A549 (cell line): ENCODE measurements at regions not wholly inside any gene's neighbourhood (a gene's known extent, or its start where the extent isn't known, plus 50 kb on each side); places are given as distances from the start of the nearest gene placed in this dataset.

ENCODE experiments used
- ATAC-seq, 2 experiments: fragments of 200-7000 bp in 1 of 2; fragments of >200 bp in 1 of 2; cut with Nextera tagmentation in 1 of 2; cut with Tn5 transposase in 1 of 2; 3 replicates each; pipeline versions ENCODE4 v1.8.0 to v1.9.1; 2018 to 2020; ENCODE audit warnings: mild to moderate bottlenecking in 1 of 2, moderate library complexity in 1 of 2
- CTCF ChIA-PET: fragments of 300-600 bp; sonication (Branson Sonifier 250); formaldehyde crosslinking; extraction: SDS; loops from one replicate; lab custom pipeline; 2021; ENCODE audit warnings: antibody characterized with exemption, inconsistent platforms; lab: Yijun Ruan, JAX
- POLR2A ChIA-PET: fragments of 350-600 bp; formaldehyde crosslinking; extraction: SDS; loops from one replicate; lab custom pipeline; 2021; ENCODE audit warnings: antibody characterized with exemption, inconsistent platforms; lab: Yijun Ruan, JAX
- DNase-seq, 2 experiments: peaks; one replicate each; pipeline versions ENCODE4 v3.0.0 to v3.0.0-alpha.2; 2011 to 2016; ENCODE audit warnings: low read depth in 1 of 2, low spot score in 1 of 2
- FAIRE-seq: peaks from 2 replicates; lab custom pipeline; 2011; peaks lifted over from hg19 to GRCh38; lab: Jason Lieb, UNC
- H3K27ac ChIP-seq, 2 experiments: fragments of >200 bp; sonication (Bioruptor Twin); formaldehyde crosslinking; 3 replicates each; pipeline ENCODE4 v1.5.1; 2016 to 2017
- H3K4me1 ChIP-seq: fragments of >200 bp; sonication (Bioruptor Twin); formaldehyde crosslinking; 3 replicates; pipeline ENCODE4 v1.6.1; 2016
- H3K4me2 ChIP-seq: fragments of >200 bp; sonication (Bioruptor Twin); formaldehyde crosslinking; 3 replicates; pipeline ENCODE4 v1.6.1; 2016
- H3K4me3 ChIP-seq: fragments of >200 bp; sonication (Bioruptor Twin); formaldehyde crosslinking; 3 replicates; pipeline ENCODE4 v1.5.1; 2016
- H3K9me3 ChIP-seq: fragments of >200 bp; sonication (Bioruptor Twin); formaldehyde crosslinking; 3 replicates; pipeline ENCODE4 v1.6.1; 2016
- BCL3 ChIP-seq: fragments of >200 bp; sonication (Bioruptor Twin); formaldehyde crosslinking; IDR thresholded peaks from 3 replicates; pipeline ENCODE4 v1.6.1; 2016
- CEBPB ChIP-seq, 2 experiments: fragments of >200 bp in 1 of 2; sonication (Bioruptor Twin) in 1 of 2; formaldehyde crosslinking in 1 of 2; IDR thresholded peaks; 2 replicates each; pipeline ENCODE4 v1.6.1; 2012 to 2016
- CHD2 ChIP-seq: fragments of 150-350 bp; IDR thresholded peaks from 2 replicates; pipeline ENCODE4 v1.6.1; 2014; ENCODE audit warnings: low read length; ENCODE audit not compliant: partially characterized antibody
- CHD4 ChIP-seq: fragments of 200-600 bp; sonication (generic); IDR thresholded peaks from 2 replicates; pipeline ENCODE4 v1.6.1; 2016; ENCODE audit warnings: antibody characterized with exemption, mild to moderate bottlenecking, borderline replicate concordance
- CTCF ChIP-seq: fragments of >200 bp; sonication (Bioruptor Twin); formaldehyde crosslinking; IDR thresholded peaks from 3 replicates; pipeline ENCODE4 v1.5.1; 2016
- E2F6 ChIP-seq: IDR thresholded peaks from 2 replicates; pipeline ENCODE4 v1.6.1; 2012; ENCODE audit warnings: low read depth, borderline replicate concordance
- EHMT2 ChIP-seq: fragments of 200-600 bp; sonication (generic); IDR thresholded peaks from 2 replicates; pipeline ENCODE4 v1.6.1; 2016; ENCODE audit warnings: antibody characterized with exemption, low read depth, mild to moderate bottlenecking, moderate library complexity
- ESRRA ChIP-seq: fragments of 150-350 bp; IDR thresholded peaks from 2 replicates; pipeline ENCODE4 v1.6.1; 2014; ENCODE audit warnings: mild to moderate bottlenecking, low read length, borderline replicate concordance
- HEYL ChIP-seq: fragments of 250-450 bp; sonication (Bioruptor Pico); IDR thresholded peaks from 2 replicates; pipeline ENCODE4 v1.8.0; 2021; ENCODE audit warnings: mild to moderate bottlenecking, moderate library complexity
- HMGXB4 ChIP-seq: fragments of 250-450 bp; sonication (Bioruptor Pico); IDR thresholded peaks from 2 replicates; pipeline ENCODE4 v1.5.0; 2021; ENCODE audit warnings: mild to moderate bottlenecking, moderate library complexity, borderline replicate concordance
- HOXA7 ChIP-seq: fragments of 250-450 bp; sonication (Bioruptor Pico); IDR thresholded peaks from 2 replicates; pipeline ENCODE4 v1.5.0; 2020; ENCODE audit warnings: mild to moderate bottlenecking, moderate library complexity
- HOXB5 ChIP-seq: fragments of 250-450 bp; sonication (Bioruptor Pico); IDR thresholded peaks from 2 replicates; pipeline ENCODE4 v1.5.0; 2020; ENCODE audit warnings: mild to moderate bottlenecking, moderate library complexity
- JUN ChIP-seq, 2 experiments: fragments of >200 bp; sonication (Bioruptor Twin); formaldehyde crosslinking; IDR thresholded peaks; 2 replicates in 1 of 2; 3 replicates in 1 of 2; pipeline ENCODE4 v1.6.1; 2016 to 2017
- KDM1A ChIP-seq: fragments of 200-600 bp; sonication (generic); IDR thresholded peaks from 2 replicates; pipeline ENCODE4 v1.6.1; 2016; ENCODE audit warnings: low read depth, mild to moderate bottlenecking
- MAX ChIP-seq: IDR thresholded peaks from 2 replicates; pipeline ENCODE4 v1.6.1; 2012
- NFE2L2 ChIP-seq: fragments of 150-350 bp; conservative IDR thresholded peaks from 2 replicates; pipeline ENCODE4 v1.6.1; 2014; ENCODE audit warnings: low read length
- NPAS2 ChIP-seq: fragments of 250-450 bp; sonication (Bioruptor Pico); IDR thresholded peaks from 2 replicates; pipeline ENCODE4 v1.8.0; 2022; ENCODE audit warnings: mild to moderate bottlenecking, moderate library complexity, borderline replicate concordance
- NR3C1 ChIP-seq: fragments of >200 bp; sonication (Bioruptor Twin); formaldehyde crosslinking; IDR thresholded peaks from 3 replicates; pipeline ENCODE4 v1.6.1; 2017
- POLR2A ChIP-seq: IDR thresholded peaks from 2 replicates; pipeline ENCODE4 v1.6.1; 2012; ENCODE audit warnings: mild to moderate bottlenecking, low read length
- RARB ChIP-seq: fragments of 250-450 bp; sonication (Bioruptor Pico); IDR thresholded peaks from 2 replicates; pipeline ENCODE4 v1.8.0; 2021; ENCODE audit warnings: mild to moderate bottlenecking, moderate library complexity
- REST ChIP-seq: fragments of 200-600 bp; sonication (generic); IDR thresholded peaks from 2 replicates; pipeline ENCODE4 v1.6.1; 2016; ENCODE audit warnings: antibody characterized with exemption, mild to moderate bottlenecking, moderate library complexity
- RFX5 ChIP-seq: fragments of 450-650 bp; IDR thresholded peaks from 2 replicates; pipeline ENCODE4 v1.7.1; 2014; ENCODE audit warnings: antibody characterized with exemption, mild to moderate bottlenecking, moderate library complexity
- RNF2 ChIP-seq: fragments of 200-600 bp; sonication (generic); IDR thresholded peaks from 2 replicates; pipeline ENCODE4 v1.6.1; 2016; ENCODE audit warnings: low read depth, mild to moderate bottlenecking, antibody characterized with exemption, moderate library complexity, borderline replicate concordance
- WGBS: methylation state at CpG from one replicate; pipeline ENCODE4 v1.1.6; 2017; ENCODE audit errors: missing lambda C conversion rate; 5-methylcytosine and 5-hydroxymethylcytosine counted together

- CTCF ChIA-PET = no interaction called here
- Histone ChIP-seq H3K4me3 (no peak overlapping the region), H3K4me1 (no peaks in the 10 kb centered on the region), H3K27ac (no peak overlapping the region), H3K4me2 (no peak overlapping the region), H3K9me3 (no peaks in the 10 kb centered on the region)
- POLR2A ChIA-PET = no interaction called here
- no peak for TF ChIP-seq POLR2A
- TF ChIP-seq CTCF = no peak
- no peak for TF ChIP-seq NR3C1
- TF ChIP-seq CEBPB (IDR thresholded peaks at IDR 0.05) = no peak
- no peak for TF ChIP-seq HEYL (CRISPR knock-in tag)
- TF ChIP-seq NFE2L2 = no peak
- no peak for TF ChIP-seq ESRRA
- no peak for TF ChIP-seq MAX
- no peak for TF ChIP-seq HOXB5 (CRISPR knock-in tag)
- TF ChIP-seq RFX5 = no peak
- TF ChIP-seq KDM1A = no peak
- TF ChIP-seq HMGXB4 = no peak
- TF ChIP-seq REST = no peak
- no peak for TF ChIP-seq CHD2
- TF ChIP-seq E2F6 = no peak
- no peak for TF ChIP-seq JUN (IDR thresholded peaks at IDR 0.05)
- DNase-seq (no peak), ATAC-seq (no peak), FAIRE-seq (no peak)
- 15% methylated on average over 11 of the region's 13 CpGs for WGBS
Observed at GRCh38 chr1:106290805-106291501, 765.5 kb upstream of the PRMT6 start.

GRCh38 chr1:106292130-106292529 is 764.3 kb upstream of the PRMT6 start:
- CTCF ChIA-PET = interaction anchor here (0.7 kb wide), 1 partner anchor 15 kb away, joined by 3 read pairs; no protein-coding TSS in a partner anchor
- no peak for TF ChIP-seq RARB (CRISPR knock-in tag)
- TF ChIP-seq CHD2 = no peak
- TF ChIP-seq BCL3 = no peak
- TF ChIP-seq CTCF = no peak
- TF ChIP-seq E2F6 = no peak
- TF ChIP-seq JUN (IDR thresholded peaks at IDR 0.05) = no peak
- no peak for TF ChIP-seq RFX5
- TF ChIP-seq RNF2 = no peak
- no peak for TF ChIP-seq EHMT2
- no peak for TF ChIP-seq CHD4
- TF ChIP-seq NPAS2 (CRISPR knock-in tag) = no peak
- TF ChIP-seq HOXA7 = no peak

More at GRCh38 chr1:106292130-106292529, 764.3 kb upstream of the PRMT6 start:
- DNase-seq (no peak), ATAC-seq (no peak), FAIRE-seq (no peak)
- Histone ChIP-seq H3K4me1 (no peaks in the 10 kb centered on the region), H3K9me3 (no peaks in the 10 kb centered on the region), H3K4me2 (no peak overlapping the region), H3K4me3 (no peak overlapping the region), H3K27ac (no peak overlapping the region)
- POLR2A ChIA-PET = no interaction called here
- 7% methylated on average over 4 of the region's 4 CpGs for WGBS
